ENCODE measurements at regions not wholly inside any gene's neighbourhood (a gene's known extent, or its start where the extent isn't known, plus 50 kb on each side); places are given as distances from the start of the nearest gene placed in this dataset.
"Not testable (repeated sequence)": the region's sequence is repeated elsewhere in the genome, so short reads cannot be mapped to it uniquely, and the experiment has no call there.

DNA sequence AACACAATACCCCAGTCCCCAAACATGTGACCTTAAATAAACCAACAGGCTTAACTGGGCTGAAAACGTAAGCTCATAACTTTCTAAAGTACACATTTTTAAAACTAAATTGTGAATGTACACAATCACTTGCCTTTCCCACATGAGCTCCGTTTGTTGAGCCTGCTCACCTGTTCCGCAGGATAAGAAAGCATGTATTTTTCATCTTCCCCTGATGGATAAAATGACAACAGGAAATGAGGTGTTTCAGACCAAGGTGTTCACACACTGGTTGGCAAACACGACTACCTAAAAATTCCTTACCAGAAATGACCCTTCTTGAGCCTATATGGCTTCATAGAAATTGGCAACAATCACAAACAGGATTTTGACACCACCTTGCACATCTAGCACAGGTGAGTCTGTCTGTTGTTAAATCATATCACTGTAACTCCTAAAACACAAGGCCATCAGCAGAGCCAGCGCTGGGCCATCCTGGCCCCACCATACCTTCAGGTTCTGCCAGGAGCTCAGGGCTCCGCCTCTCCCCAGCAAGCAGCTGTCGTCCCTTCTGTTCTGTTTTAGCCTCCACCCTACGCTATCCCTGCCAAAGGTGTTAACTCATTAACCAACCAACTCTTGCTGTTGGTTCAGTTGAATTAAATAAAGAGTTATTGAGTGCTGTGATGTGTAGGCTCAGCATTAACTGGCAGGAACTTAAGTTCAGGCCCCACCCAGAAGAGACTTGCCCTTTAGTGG, 73.6 kb upstream of the RNF32 start:
- DNase-seq (ENCODE audit: extremely low spot score) = no peak
- TF ChIP-seq, protein P1, sequence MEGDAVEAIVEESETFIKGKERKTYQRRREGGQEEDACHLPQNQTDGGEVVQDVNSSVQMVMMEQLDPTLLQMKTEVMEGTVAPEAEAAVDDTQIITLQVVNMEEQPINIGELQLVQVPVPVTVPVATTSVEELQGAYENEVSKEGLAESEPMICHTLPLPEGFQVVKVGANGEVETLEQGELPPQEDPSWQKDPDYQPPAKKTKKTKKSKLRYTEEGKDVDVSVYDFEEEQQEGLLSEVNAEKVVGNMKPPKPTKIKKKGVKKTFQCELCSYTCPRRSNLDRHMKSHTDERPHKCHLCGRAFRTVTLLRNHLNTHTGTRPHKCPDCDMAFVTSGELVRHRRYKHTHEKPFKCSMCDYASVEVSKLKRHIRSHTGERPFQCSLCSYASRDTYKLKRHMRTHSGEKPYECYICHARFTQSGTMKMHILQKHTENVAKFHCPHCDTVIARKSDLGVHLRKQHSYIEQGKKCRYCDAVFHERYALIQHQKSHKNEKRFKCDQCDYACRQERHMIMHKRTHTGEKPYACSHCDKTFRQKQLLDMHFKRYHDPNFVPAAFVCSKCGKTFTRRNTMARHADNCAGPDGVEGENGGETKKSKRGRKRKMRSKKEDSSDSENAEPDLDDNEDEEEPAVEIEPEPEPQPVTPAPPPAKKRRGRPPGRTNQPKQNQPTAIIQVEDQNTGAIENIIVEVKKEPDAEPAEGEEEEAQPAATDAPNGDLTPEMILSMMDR (IDR thresholded peaks at IDR 0.05; ENCODE audit: control extremely low read depth, extremely low read depth, low read depth, missing control alignments) = no peak
- ChIA-PET CTCF (interaction anchor here (0.9 kb wide), 1 partner anchor 13 kb away, joined by 3 read pairs; no protein-coding TSS in a partner anchor), POLR2A (no interaction called here)

- DNase-seq (ENCODE audit: extremely low spot score); POLR2A ChIA-PET; CTCF ChIA-PET: not testable (repeated sequence)
Observed at GRCh38 chr7:156565002-156565401, 75.6 kb upstream of the RNF32 start.

GRCh38 chr7:156560696-156561095, 79.9 kb upstream of the RNF32 start:
- TF ChIP-seq, protein P1 (IDR thresholded peaks at IDR 0.05; ENCODE audit: control extremely low read depth, extremely low read depth, low read depth, missing control alignments) = no peak
- POLR2A ChIA-PET = no interaction called here
- CTCF ChIA-PET = no interaction called here

GRCh38 chr7:156560075-156560474, 80.5 kb upstream of the RNF32 start:
- TF ChIP-seq, protein P1 (IDR thresholded peaks at IDR 0.05; ENCODE audit: control extremely low read depth, extremely low read depth, low read depth, missing control alignments) = no peak
- no peak for DNase-seq (ENCODE audit: extremely low spot score)
- ChIA-PET CTCF (no interaction called here), POLR2A (no interaction called here)

More at GRCh38 chr7:156560696-156561095, 79.9 kb upstream of the RNF32 start:
- DNase-seq (ENCODE audit: extremely low spot score) = no peak

- ChIA-PET CTCF (no interaction called here), POLR2A (no interaction called here)
- DNase-seq (ENCODE audit: extremely low spot score) = no peak
- TF ChIP-seq, protein P1 (IDR thresholded peaks at IDR 0.05; ENCODE audit: control extremely low read depth, extremely low read depth, low read depth, missing control alignments) = no peak
Observed at GRCh38 chr7:156559001-156559400, 81.6 kb upstream of the RNF32 start.

DNA sequence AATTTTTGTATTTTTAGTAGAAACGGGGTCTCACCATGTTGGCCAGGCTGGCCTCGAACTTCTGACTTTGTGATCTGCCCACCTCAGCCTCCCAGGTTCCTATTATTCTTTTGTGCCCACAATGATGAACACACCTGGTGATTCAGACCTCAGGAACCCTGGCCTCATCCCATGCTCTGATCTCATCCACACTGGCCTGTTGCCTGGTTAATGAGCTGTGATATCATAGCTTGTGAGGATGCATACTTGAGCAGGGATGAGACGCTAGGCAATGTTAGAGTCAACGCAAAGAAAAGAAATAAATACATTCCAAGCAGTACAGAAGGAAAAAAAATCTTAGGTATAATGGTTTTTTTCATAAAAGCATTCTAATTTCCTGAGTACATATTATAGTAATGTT, 82.4 kb upstream of the RNF32 start:
- ChIA-PET CTCF (no interaction called here), POLR2A (no interaction called here)
- DNase-seq (ENCODE audit: extremely low spot score) = no peak
- TF ChIP-seq, protein P1 (IDR thresholded peaks at IDR 0.05; ENCODE audit: control extremely low read depth, extremely low read depth, low read depth, missing control alignments) = no peak

- CTCF ChIA-PET = no interaction called here
- POLR2A ChIA-PET = no interaction called here
- DNase-seq (ENCODE audit: extremely low spot score) = no peak
- TF ChIP-seq, protein P1 (IDR thresholded peaks at IDR 0.05; ENCODE audit: control extremely low read depth, extremely low read depth, low read depth, missing control alignments) = no peak
Observed at GRCh38 chr7:156556083-156556482, 84.5 kb upstream of the RNF32 start.
